ENCODE measurements at regions not wholly inside any gene's neighbourhood (a gene's known extent, or its start where the extent isn't known, plus 50 kb on each side); places are given as distances from the start of the nearest gene placed in this dataset.
"Not testable (repeated sequence)": the region's sequence is repeated elsewhere in the genome, so short reads cannot be mapped to it uniquely, and the experiment has no call there.

DNA sequence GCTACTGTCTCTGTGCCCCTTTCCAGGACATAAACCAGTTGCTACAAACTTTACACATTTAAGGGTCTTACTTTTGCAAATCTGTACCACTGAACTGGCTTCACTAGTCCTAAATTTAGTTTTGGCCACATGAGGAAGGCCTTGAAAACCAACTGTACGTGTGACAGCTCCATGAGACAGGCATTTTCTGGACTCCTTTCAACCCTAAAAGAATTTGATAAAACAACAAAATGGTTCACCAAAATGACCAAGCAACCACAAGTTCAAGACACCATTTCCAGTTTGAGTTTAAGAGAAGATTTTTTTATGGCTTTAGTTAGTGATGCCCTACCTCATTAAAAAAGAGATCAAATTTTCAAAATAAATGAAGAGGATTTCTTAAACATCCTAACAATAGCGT lies 246.4 kb downstream of the ZNF674 start:
- DNase-seq = no peak

GRCh38 chrX:46295963-46296362 lies 249.3 kb downstream of the ZNF674 start:
- no peak for DNase-seq

GRCh38 chrX:46294234-46294633 lies 251.0 kb downstream of the ZNF674 start:
- no peak for DNase-seq

DNA sequence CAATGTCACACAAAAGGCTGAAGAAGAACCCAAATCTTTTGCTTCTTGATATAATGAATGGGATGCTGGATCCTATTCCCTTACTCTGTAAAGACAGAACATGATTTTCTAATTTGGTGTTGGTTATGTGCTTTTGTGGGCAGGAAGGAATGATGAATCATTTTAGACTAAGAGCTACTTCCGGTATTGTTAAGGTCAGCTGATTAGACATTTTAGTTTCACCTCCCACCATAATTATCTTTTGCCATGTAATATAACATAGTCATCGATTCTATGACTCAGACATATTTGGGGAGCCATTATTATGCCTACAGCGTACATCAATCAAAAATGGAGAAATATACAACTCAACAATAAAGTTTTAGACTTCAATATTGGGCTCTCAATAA lies 265.3 kb downstream of the ZNF674 start:
- no peak for DNase-seq

- DNase-seq = no peak
These were observed 265.9 kb downstream of the ZNF674 start for GRCh38 chrX:46279214-46279924.

DNA sequence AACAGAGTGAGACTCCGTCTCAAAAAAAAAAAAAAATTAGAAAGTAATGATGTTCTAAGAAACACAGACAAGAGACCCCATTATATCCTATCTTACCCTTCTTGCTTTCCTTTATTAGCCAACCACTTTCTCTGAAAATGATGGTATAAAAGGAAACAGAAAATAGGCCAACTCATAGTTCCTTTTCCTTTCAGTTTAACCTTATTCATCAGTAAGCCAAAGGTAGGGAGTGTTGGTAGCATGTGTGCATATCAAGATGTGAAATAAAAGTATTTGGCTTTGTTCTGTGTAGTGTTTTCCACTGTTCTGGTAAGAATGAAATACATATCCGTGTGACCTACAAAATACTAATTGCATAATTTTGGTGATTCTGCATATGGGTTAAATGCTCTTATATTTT lies 266.6 kb downstream of the ZNF674 start:
- no peak for DNase-seq

DNA sequence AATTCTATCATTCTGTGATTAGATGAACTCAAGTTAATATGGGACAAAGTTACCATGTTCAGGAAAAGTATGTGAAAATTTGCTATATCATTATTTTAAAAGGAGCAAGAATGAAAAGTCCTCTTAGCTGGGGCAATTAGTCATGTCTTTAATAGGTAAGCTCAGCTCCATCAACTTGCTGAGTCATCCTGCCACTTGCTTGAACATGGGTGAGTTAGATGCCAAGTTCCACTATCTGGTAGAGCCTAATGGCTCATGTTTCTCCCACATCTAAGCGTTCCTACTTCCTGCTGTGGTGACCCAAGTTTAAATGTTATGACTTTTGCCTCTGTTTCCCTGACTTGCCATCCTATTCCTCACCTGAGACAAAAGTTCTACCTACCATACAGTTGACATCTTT lies 276.8 kb downstream of the ZNF674 start:
- no peak for DNase-seq

DNA sequence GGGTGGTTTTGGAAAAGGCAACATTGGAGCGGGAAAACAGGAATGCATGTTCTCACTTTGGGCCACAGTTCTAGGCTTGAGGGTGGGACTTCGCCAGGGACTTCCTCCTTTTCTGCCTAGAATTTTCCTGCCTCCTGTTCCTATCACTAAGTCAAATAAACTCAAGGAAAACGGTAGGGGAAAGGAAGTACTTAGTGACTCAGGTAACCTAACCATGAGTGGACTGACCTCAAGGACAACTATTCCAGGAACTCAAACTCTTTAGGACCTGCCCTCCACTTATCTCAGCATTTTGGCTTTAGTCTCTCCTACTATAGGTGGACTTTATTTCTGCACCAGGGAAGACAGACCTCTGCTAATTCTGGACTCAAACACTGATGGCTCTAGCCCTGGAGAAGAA lies 281.7 kb downstream of the ZNF674 start:
- no peak for DNase-seq

- DNase-seq = no peak
These were observed 282.9 kb downstream of the ZNF674 start for GRCh38 chrX:46262304-46262703.

- no peak for DNase-seq
These were observed 284.7 kb downstream of the ZNF674 start for GRCh38 chrX:46260499-46260898.

DNA sequence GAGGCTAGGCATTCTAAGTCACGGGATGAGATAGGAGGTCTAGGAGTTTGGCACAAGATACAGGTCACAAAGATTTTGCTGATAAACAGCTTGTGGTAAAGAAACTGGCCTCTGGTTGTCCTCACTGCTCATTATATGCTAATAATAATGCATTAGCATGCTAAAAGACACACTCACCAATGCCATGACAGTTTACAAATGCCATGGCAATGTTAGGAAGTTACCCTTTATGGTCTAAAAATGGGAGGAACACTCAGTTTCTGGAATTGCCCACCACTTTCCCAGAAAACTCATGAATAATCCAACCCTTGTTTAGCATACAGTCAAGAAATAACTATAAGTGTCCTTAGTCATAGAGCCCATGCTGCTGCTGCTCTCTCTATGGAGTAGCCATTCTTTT lies 286.9 kb downstream of the ZNF674 start:
- DNase-seq = no peak

DNA sequence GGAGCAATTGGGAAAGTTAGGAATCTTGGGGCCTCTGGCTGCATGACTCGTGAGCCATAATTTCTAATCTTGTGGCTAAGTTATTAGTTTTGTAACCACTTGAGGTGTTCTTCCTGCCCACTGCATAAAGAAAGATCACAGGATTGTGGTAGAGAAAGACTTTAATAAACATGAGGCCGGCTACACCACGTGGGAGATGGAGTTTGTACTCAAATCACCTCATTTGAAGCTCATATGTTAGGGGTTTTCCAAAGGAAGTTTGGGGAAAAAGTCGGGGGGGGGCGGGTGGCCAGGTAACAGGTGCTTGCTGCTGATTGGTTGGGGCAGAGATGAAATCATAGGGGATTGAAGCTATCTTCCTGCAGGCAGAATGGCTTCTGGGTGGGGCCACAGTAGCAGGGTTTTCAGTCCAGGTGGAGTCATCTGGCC lies 287.8 kb downstream of the ZNF674 start:
- no peak for DNase-seq

DNA sequence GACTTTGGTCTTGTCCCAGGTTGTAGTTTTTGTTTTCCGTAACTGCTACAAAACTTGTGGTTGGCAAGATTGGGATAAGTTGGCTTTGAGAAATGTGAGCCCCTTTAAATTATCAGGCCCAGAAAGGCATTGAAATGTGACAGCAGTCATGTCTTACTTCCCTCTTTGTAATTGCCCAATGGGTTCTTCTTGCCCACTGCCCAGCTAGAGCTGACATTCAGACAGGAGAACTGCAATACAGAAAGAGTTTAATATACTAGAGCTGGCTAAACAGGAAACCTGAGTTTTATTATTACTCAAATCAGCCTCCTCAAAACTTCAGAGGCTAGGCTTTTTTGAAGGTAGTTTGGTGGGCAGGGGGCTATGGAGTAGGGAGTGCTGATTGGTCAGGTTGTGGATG lies 288.3 kb downstream of the ZNF674 start:
- no peak for DNase-seq

- no peak for DNase-seq
These were observed 290.2 kb downstream of the ZNF674 start for GRCh38 chrX:46255046-46255445.

- DNase-seq = no peak
These were observed 290.6 kb downstream of the ZNF674 start for GRCh38 chrX:46254641-46255040.

GRCh38 chrX:46251755-46252154 lies 293.5 kb downstream of the ZNF674 start:
- no peak for DNase-seq

DNA sequence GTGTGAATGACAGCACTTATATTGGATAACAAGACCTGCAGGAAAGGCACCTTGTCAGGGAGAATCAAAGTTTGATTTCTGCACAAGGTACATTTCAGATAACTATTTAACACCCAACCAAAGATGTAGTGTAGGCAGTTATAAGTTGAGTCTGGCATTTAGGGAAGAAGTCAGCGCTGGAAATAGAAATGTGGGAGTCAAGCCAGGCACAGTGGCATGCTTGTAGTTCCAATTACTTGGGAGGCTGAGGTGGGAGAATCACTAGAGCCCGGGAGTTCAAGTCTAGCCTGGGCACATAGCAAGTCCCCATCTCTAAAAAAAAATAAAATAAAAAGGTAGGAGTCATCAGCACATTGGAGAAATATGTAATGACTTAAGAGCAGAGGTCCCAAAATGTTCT lies 295.1 kb downstream of the ZNF674 start:
- no peak for DNase-seq

DNA sequence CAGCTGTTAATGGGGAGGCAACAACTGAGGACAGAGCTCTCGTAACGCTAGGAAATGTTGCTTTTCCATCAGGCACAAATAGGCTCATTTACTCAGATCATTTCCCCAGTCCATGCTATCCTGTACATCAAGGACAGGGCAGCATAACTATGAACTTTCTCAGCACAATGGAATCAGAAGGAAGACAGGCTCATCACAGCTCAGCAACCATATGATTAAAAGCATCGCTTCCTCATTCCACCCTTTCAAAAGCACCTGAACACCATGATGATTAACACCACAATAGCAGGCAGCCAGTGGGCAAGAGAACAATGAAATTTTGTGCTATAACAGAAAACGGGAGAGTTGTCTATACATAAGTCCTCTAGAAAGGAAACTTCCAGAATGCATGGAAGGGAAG lies 297.8 kb downstream of the ZNF674 start:
- no peak for DNase-seq

DNA sequence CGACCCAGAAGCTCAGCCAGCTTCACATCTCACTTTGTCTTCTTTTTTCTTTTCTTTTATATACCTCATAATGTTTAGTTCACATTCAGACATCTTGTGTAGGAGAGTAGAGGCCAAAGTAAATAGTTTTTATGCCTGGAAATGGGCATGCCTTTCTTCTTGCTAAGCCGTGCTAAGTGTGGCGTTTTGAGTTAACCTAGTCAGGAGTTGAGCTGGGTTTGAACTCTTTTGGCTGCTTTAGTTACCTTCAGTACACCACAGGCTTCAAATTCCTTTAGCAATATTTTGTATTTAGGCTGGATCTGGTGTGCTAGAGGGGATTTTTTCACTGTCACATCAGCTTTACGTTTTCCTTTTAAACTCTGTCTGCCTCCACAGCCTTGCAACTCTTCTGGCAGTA lies 300.8 kb downstream of the ZNF674 start:
- DNase-seq = no peak

DNA sequence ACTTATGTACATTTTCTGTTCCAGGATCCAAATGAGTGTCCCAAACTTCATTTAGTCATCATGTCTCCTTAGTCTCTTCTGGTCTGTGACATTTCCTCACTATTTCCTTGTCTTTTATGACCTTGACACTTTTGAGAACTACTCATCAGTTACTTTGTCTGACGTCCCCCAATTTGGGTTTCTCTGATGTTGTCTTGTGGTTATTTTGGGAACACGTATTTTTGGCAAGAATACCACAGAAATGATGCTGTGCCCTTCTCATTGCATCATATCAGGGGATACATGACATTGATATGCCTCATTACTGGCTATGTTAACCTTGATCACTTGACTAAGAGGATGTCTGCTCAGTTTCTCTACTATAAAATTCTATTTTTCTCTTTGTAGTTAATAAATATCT lies 308.8 kb downstream of the ZNF674 start:
- no peak for DNase-seq

DNA sequence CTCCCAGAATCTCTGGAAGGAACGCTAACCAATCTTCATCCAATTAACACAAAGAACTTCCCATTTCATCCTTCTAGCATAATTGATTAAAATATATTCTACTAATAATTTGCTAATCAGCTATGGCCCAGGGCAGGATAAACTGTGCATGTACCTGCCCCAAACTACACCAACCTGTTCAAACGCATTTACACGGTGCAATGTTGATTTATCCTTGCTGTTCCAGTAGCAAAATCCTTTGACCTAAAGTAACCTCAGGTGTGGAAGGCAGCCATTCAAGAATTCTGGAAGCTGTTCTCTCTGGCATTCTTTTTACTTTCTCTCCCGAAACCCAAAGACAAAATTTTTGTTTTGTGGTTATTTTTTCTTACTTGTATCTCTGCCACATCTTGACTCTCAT lies 309.4 kb downstream of the ZNF674 start:
- no peak for DNase-seq

DNA sequence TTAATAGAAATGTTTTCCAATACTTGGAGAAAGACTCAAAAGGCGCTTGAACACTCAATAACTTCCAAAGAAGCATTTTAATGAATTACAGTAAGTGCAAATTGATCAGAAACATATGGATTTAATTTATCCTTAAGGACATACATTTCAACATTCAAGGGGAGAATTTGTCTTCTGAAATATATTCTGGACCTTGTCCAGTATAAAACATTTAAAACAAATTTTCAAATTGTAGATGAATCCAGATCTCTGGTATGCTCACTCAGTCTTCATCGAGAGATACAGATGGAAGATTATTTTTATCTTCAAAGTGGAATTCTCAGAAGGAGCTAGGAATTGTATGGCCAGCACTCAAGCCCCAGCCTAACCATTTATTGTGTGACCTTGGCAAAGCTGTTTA lies 310.4 kb downstream of the ZNF674 start:
- DNase-seq = no peak

DNA sequence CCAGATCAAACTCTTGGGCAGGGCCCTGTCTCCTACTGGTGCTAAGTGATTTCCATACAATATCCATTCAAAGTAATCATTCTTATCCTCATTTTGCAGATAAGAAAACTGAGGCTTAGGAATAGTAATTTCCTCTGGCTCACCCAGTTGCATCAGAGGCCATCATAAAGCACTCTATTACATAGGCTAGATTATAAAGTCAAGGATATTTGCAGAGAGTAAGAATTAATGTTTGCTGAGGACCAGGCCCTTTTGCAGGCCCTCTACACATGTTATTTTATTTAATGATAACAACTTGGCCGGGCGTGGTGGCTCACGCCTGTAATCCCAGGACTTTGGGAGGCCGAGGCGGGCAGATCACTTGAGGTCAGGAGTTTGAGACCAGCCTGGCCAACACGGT lies 316.8 kb downstream of the ZNF674 start:
- DNase-seq = no peak

DNA sequence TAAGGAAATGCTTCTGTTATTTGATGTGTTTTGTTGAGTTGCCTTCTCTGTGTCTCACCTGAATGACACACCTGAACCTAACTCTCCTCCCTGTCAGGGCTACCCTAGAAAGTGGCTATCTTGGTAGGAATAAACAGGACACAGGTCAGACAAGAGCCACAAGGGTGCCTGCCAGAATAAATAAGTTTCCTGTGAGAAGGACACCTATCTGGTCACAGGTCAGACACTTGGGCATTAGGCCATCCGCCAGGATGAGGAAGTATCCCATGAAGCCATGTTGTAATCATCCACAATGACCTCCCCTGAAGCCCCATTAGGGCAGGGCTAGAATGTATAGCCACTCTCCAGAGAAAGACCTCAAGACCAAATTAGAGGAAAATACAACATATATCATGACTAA lies 318.8 kb downstream of the ZNF674 start:
- DNase-seq = no peak

- DNase-seq = not testable (repeated sequence)
These were observed 321.7 kb downstream of the ZNF674 start for GRCh38 chrX:46223499-46223898.

DNA sequence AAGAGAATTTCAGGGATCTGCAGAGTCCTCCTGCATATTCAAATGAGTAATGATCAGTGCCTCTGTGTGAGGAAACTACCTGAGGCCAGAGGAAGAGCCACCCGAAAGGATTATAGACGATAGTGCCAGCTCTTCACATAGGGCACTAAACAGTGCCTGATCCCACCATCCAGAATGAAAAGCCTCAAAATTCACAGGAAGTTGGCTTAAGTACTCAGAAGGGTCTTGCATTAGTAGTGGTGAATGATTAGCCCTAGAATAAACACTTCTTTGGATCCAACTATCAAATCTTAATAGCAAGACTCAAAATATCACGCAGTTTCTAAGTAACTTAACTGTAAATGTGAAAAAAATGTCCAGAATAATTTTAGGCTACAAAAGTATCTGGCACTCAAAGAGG lies 324.4 kb downstream of the ZNF674 start:
- DNase-seq = no peak
